HepG2 (cell line): ENCODE measurements at regions not wholly inside any gene's neighbourhood (a gene's known extent, or its start where the extent isn't known, plus 50 kb on each side); places are given as distances from the start of the nearest gene placed in this dataset.

Experiments
- ATAC-seq: fragments of 200-7000 bp; cut with Tn5 transposase; 3 replicates; pipeline ENCODE4 v1.9.1; 2020; ENCODE audit warnings: mild to moderate bottlenecking, moderate library complexity
- BruUV-seq: library from RNA; stranded (reverse); fragments of 400-500 nt; replicated peaks from 2 replicates; lab custom pipeline; 2021; lab: Mats Ljungman, UMichigan
- CTCF ChIA-PET: fragments of 300-600 bp; formaldehyde crosslinking; extraction: SDS; loops from one replicate; lab custom pipeline; 2021; ENCODE audit warnings: low total read pairs, inconsistent platforms, low intra/inter-chr PET ratio; lab: Yijun Ruan, JAX
- POLR2A ChIA-PET: fragments of 350-600 bp; sonication (Branson Sonifier 250); formaldehyde crosslinking; loops from one replicate; lab custom pipeline; 2020; ENCODE audit warnings: antibody characterized with exemption, inconsistent platforms; lab: Yijun Ruan, JAX
- DNase-seq: peaks from one replicate; pipeline ENCODE4 v3.0.0-alpha.2; 2015; ENCODE audit warnings: low spot score
- FAIRE-seq: peaks from 3 replicates; lab custom pipeline; 2011; peaks lifted over from hg19 to GRCh38; lab: Jason Lieb, UNC
- H2AFZ ChIP-seq: one replicate; pipeline ENCODE4 v1.6.1; 2011; ENCODE audit warnings: low read length, inconsistent platforms
- H3K27ac ChIP-seq: fragments of 300-600 bp; 3 replicates; pipeline ENCODE4 v1.8.0; 2011; ENCODE audit warnings: mixed run types, mild to moderate bottlenecking, mixed read lengths, low read length, inconsistent platforms; ENCODE audit not compliant: insufficient read depth; ENCODE audit errors: extremely low read length
- H3K27me3 ChIP-seq, 2 experiments: fragments of 200-600 bp in 1 of 2; 2 replicates in 1 of 2; 3 replicates in 1 of 2; pipeline versions ENCODE4 v1.6.0 to v1.8.0; 2011; ENCODE audit warnings: low read length in 2 of 2, mild to moderate bottlenecking in 2 of 2, moderate library complexity in 2 of 2, inconsistent platforms in 1 of 2; ENCODE audit not compliant: insufficient read depth in 2 of 2, control insufficient read depth in 1 of 2
- H3K36me3 ChIP-seq, 2 experiments: fragments of 200-600 bp in 1 of 2; replicated peaks in 1 of 2; 2 replicates in 1 of 2; 3 replicates in 1 of 2; pipeline versions ENCODE4 v1.5.1 to v1.8.0; 2011; ENCODE audit warnings: low read length in 2 of 2, inconsistent platforms in 1 of 2; ENCODE audit not compliant: insufficient read depth in 2 of 2, control insufficient read depth in 1 of 2
- H3K4me1 ChIP-seq: 2 replicates; pipeline ENCODE4 v1.5.1; 2012; ENCODE audit warnings: low read length, inconsistent platforms; ENCODE audit not compliant: insufficient read depth
- H3K4me2 ChIP-seq: 2 replicates; pipeline ENCODE4 v1.6.0; 2011; ENCODE audit warnings: low read depth, low read length, inconsistent platforms
- H3K4me3 ChIP-seq, 3 experiments: fragments of 200-600 bp in 1 of 3; sonication (generic), shearing (Covaris generic) in 1 of 3; replicated peaks in 1 of 3; 2 replicates each; pipeline ENCODE4 v1.5.1; 2011 to 2016; ENCODE audit warnings: low read length in 3 of 3, inconsistent platforms in 2 of 3, low read depth in 2 of 3, mild to moderate bottlenecking in 2 of 3, control low read depth in 1 of 3, mixed read lengths in 1 of 3; ENCODE audit not compliant: insufficient read depth in 1 of 3
- H3K79me2 ChIP-seq: one replicate; pipeline ENCODE4 v1.6.1; 2011; ENCODE audit warnings: low read length, inconsistent platforms; ENCODE audit not compliant: insufficient read depth
- H3K9ac ChIP-seq: 2 replicates; pipeline ENCODE4 v1.6.0; 2011; ENCODE audit warnings: mild to moderate bottlenecking, low read depth, low read length, inconsistent platforms; ENCODE audit not compliant: insufficient read depth
- H3K9me3 ChIP-seq: 2 replicates; pipeline ENCODE4 v1.5.1; 2012; ENCODE audit warnings: mild to moderate bottlenecking, low read length
- H4K20me1 ChIP-seq: 2 replicates; pipeline ENCODE4 v1.6.0; 2011; ENCODE audit warnings: inconsistent platforms, mild to moderate bottlenecking, low read length, moderate library complexity; ENCODE audit not compliant: insufficient read depth
- EEA1 ChIP-seq: sonication (generic); formaldehyde crosslinking; IDR thresholded peaks from 2 replicates; pipeline ENCODE4 v1.5.1; 2020; ENCODE audit warnings: mild to moderate bottlenecking, missing genetic modification reagents, borderline replicate concordance
- HNRNPUL1 ChIP-seq: fragments of 200-400 bp; formaldehyde crosslinking; IDR thresholded peaks from 2 replicates; pipeline ENCODE4 v1.6.1; 2017; ENCODE audit warnings: low read depth, mild to moderate bottlenecking, low read length, moderate library complexity
- MED8 ChIP-seq: sonication (generic); formaldehyde crosslinking; IDR thresholded peaks from 2 replicates; pipeline ENCODE4 v1.8.1; 2023; ENCODE audit warnings: mild to moderate bottlenecking, missing genetic modification reagents; ENCODE audit not compliant: insufficient replicate concordance
- PHB2 ChIP-seq: fragments of 450-650 bp; IDR thresholded peaks from 2 replicates; pipeline ENCODE4 v1.6.1; 2018; ENCODE audit not compliant: partially characterized antibody
- PPARG ChIP-seq: conservative IDR thresholded peaks from 2 replicates; pipeline ENCODE4 v1.6.1; 2016; ENCODE audit warnings: missing biosample characterization, missing genetic modification reagents
- RBFOX2 ChIP-seq: fragments of 200-400 bp; formaldehyde crosslinking; IDR thresholded peaks from 2 replicates; pipeline ENCODE4 v1.6.1; 2017; ENCODE audit warnings: low read depth, mild to moderate bottlenecking, low read length
- ZNF367 ChIP-seq: sonication (generic); formaldehyde crosslinking; IDR thresholded peaks from 2 replicates; pipeline ENCODE4 v1.4.0; 2020; ENCODE audit warnings: missing genetic modification reagents, borderline replicate concordance
- ZNF382 ChIP-seq: sonication (generic); formaldehyde crosslinking; IDR thresholded peaks from 2 replicates; pipeline ENCODE4 v1.5.0; 2020; ENCODE audit warnings: missing genetic modification reagents, mild to moderate bottlenecking, borderline replicate concordance
- ZNF614 ChIP-seq: IDR thresholded peaks from 2 replicates; pipeline ENCODE4 v1.6.1; 2018; ENCODE audit warnings: missing biosample characterization, missing genetic modification reagents, inconsistent platforms, borderline replicate concordance
- ZNF749 ChIP-seq: sonication (generic); formaldehyde crosslinking; IDR thresholded peaks from 2 replicates; pipeline ENCODE4 v1.8.0; 2022; ENCODE audit warnings: mild to moderate bottlenecking, missing genetic modification reagents, moderate library complexity, borderline replicate concordance
- WGBS: methylation state at CpG from one replicate; pipeline ENCODE4 v1.1.6; 2017; ENCODE audit warnings: low lambda C conversion rate; 5-methylcytosine and 5-hydroxymethylcytosine counted together
- in situ Hi-C: cut with HindIII; loops from 2 replicates; pipeline ENCODE4 v1.10.0; 2017; ENCODE audit warnings: low pct_unique_long_range_greater_than_20kb; ENCODE audit not compliant: extremely low pct_ligation_motif_present
- intact Hi-C: fragments of 100-400 bp; cut with micrococcal nuclease; formaldehyde crosslinking; loops from one replicate; pipeline ENCODE4 v1.10.0; 2022; ENCODE audit not compliant: unreplicated experiment
- TF ChIP-seq, protein P1 (sequence below): sonication (generic); formaldehyde crosslinking; IDR thresholded peaks from 2 replicates; pipeline ENCODE4 v1.8.0; 2022; ENCODE audit warnings: mild to moderate bottlenecking, missing genetic modification reagents, borderline replicate concordance
- TF ChIP-seq, protein P2 (sequence below), 2 experiments: fragments of 450-650 bp in 1 of 2; sonication (generic) in 1 of 2; formaldehyde crosslinking in 1 of 2; IDR thresholded peaks; 2 replicates each; pipeline versions ENCODE4 v1.6.1 to v1.8.0; 2016 to 2022; ENCODE audit warnings: antibody characterized with exemption in 1 of 2, mild to moderate bottlenecking in 1 of 2, missing genetic modification reagents in 1 of 2

DNA sequence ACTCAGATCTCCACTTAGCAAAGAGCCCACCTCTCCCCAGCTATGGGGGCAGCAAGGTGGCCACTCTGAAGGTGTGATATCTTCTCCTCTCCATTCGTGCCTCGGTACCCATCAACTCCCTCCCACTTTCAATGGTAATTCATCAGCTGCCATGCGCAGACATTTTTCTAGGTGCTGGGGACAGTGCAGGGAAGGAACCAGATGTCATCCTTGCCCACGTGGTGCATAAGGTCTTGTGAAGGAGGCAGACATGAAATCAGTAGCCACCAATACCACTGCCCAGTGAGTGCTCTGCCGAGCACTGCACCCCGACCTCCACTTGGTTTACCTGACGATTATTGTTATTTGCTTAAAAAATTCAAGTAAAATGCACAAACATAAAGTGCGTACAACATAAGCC is 76.3 kb upstream of the CSF3R start:
- POLR2A ChIA-PET, result no interaction called here
- Histone ChIP-seq H3K27me3 (peaks cover 0 to 38% of the 10 kb centered on the region in 2 experiments; a peak in 4 of 5 replicates), H2AFZ (no peak overlapping the region), H3K4me2 (no peak overlapping the region), H3K9ac (no peak overlapping the region), H3K4me1 (no peaks in the 10 kb centered on the region), H3K79me2 (no peaks in the 10 kb centered on the region), H4K20me1 (no peaks in the 10 kb centered on the region), H3K27ac (no peak overlapping the region), H3K9me3 (no peaks in the 10 kb centered on the region), H3K4me3 (no peak overlapping the region), H3K36me3 (no peaks in the 10 kb centered on the region)
- CTCF ChIA-PET, result no interaction called here
- intact Hi-C loops, result no loop called here
- DNase-seq, result no peak
- FAIRE-seq, result no peak
- WGBS, result 30% methylated on average over 8 of the region's 8 CpGs
- in situ Hi-C loops, result loop anchor here (10.0 kb wide), 1 partner anchor 876 kb away; no protein-coding TSS in a partner anchor
- BruUV-seq, result no TSS peak
- ATAC-seq, result no peak
- TF ChIP-seq MED8 (CRISPR knock-in tag) (no peak), PHB2 (no peak), ZNF367 (no peak), ZNF749 (CRISPR knock-in tag) (no peak), EEA1 (CRISPR knock-in tag) (no peak), ZNF382 (CRISPR knock-in tag) (no peak), PPARG (CRISPR knock-in tag) (no peak), HNRNPUL1 (no peak), RBFOX2 (no peak), ZNF614 (CRISPR knock-in tag) (no peak)
- TF ChIP-seq, protein P1, sequence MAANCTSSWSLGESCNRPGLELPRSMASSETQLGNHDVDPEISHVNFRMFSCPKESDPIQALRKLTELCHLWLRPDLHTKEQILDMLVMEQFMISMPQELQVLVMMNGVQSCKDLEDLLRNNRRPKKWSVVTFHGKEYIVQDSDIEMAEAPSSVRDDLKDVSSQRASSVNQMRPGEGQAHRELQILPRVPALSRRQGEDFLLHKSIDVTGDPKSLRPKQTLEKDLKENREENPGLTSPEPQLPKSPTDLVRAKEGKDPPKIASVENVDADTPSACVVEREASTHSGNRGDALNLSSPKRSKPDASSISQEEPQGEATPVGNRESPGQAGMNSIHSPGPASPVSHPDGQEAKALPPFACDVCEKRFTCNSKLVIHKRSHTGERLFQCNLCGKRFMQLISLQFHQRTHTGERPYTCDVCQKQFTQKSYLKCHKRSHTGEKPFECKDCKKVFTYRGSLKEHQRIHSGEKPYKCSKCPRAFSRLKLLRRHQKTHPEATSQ, result no peak
- TF ChIP-seq, protein P2, sequence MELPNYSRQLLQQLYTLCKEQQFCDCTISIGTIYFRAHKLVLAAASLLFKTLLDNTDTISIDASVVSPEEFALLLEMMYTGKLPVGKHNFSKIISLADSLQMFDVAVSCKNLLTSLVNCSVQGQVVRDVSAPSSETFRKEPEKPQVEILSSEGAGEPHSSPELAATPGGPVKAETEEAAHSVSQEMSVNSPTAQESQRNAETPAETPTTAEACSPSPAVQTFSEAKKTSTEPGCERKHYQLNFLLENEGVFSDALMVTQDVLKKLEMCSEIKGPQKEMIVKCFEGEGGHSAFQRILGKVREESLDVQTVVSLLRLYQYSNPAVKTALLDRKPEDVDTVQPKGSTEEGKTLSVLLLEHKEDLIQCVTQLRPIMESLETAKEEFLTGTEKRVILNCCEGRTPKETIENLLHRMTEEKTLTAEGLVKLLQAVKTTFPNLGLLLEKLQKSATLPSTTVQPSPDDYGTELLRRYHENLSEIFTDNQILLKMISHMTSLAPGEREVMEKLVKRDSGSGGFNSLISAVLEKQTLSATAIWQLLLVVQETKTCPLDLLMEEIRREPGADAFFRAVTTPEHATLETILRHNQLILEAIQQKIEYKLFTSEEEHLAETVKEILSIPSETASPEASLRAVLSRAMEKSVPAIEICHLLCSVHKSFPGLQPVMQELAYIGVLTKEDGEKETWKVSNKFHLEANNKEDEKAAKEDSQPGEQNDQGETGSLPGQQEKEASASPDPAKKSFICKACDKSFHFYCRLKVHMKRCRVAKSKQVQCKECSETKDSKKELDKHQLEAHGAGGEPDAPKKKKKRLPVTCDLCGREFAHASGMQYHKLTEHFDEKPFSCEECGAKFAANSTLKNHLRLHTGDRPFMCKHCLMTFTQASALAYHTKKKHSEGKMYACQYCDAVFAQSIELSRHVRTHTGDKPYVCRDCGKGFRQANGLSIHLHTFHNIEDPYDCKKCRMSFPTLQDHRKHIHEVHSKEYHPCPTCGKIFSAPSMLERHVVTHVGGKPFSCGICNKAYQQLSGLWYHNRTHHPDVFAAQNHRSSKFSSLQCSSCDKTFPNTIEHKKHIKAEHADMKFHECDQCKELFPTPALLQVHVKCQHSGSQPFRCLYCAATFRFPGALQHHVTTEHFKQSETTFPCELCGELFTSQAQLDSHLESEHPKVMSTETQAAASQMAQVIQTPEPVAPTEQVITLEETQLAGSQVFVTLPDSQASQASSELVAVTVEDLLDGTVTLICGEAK (IDR thresholded peaks at IDR 0.05), result no peak
- TF ChIP-seq, protein P2 (CRISPR knock-in tag; IDR thresholded peaks at IDR 0.05), result no peak
